DOHH2 (cell line): ENCODE measurements at regions not wholly inside any gene's neighbourhood (a gene's known extent, or its start where the extent isn't known, plus 50 kb on each side); places are given as distances from the start of the nearest gene placed in this dataset.

ENCODE experiments used
- EZH2phosphoT487 ChIP-seq: fragments of 200-600 bp; sonication (generic); IDR thresholded peaks from 2 replicates; pipeline ENCODE4 v1.6.1; 2017; ENCODE audit warnings: borderline replicate concordance, mild to moderate bottlenecking, antibody characterized with exemption, low read length, moderate library complexity, mixed read lengths
- TF ChIP-seq, protein P1 (sequence below): fragments of 200-600 bp; sonication (generic); IDR thresholded peaks from one replicate; pipeline ENCODE4 v1.5.1; 2014; ENCODE audit warnings: antibody characterized with exemption, mild to moderate bottlenecking, low read depth, low read length; ENCODE audit not compliant: poor library complexity, severe bottlenecking

- TF ChIP-seq, protein P1, sequence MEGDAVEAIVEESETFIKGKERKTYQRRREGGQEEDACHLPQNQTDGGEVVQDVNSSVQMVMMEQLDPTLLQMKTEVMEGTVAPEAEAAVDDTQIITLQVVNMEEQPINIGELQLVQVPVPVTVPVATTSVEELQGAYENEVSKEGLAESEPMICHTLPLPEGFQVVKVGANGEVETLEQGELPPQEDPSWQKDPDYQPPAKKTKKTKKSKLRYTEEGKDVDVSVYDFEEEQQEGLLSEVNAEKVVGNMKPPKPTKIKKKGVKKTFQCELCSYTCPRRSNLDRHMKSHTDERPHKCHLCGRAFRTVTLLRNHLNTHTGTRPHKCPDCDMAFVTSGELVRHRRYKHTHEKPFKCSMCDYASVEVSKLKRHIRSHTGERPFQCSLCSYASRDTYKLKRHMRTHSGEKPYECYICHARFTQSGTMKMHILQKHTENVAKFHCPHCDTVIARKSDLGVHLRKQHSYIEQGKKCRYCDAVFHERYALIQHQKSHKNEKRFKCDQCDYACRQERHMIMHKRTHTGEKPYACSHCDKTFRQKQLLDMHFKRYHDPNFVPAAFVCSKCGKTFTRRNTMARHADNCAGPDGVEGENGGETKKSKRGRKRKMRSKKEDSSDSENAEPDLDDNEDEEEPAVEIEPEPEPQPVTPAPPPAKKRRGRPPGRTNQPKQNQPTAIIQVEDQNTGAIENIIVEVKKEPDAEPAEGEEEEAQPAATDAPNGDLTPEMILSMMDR, result no peak
- TF ChIP-seq EZH2phosphoT487, result no peak
Measured at GRCh38 chr1:221310180-221310579, 430.9 kb downstream of the HLX start.
